NCI-H748 treated with DMSO at 0.1 percent for 48 hours (cell line): ENCODE measurements at regions not wholly inside any gene's neighbourhood (a gene's known extent, or its start where the extent isn't known, plus 50 kb on each side); places are given as distances from the start of the nearest gene placed in this dataset.

Experiments used
- DNase-seq: peaks from one replicate; lab custom pipeline; 2025; lab: John Stamatoyannopoulos, UW

- no peak for DNase-seq
These were observed 148.0 kb downstream of the DHX35 start for GRCh38 chr20:39109933-39110818.

GRCh38 chr20:39108746-39109145 is 146.6 kb downstream of the DHX35 start:
- no peak for DNase-seq

GRCh38 chr20:39107741-39108140 is 145.6 kb downstream of the DHX35 start:
- no peak for DNase-seq

- no peak for DNase-seq
These were observed 144.6 kb downstream of the DHX35 start for GRCh38 chr20:39106791-39107190.

- no peak for DNase-seq
These were observed 143.4 kb downstream of the DHX35 start for GRCh38 chr20:39105551-39105950.

- DNase-seq = no peak
These were observed 141.6 kb downstream of the DHX35 start for GRCh38 chr20:39103732-39104131.

GRCh38 chr20:39103305-39103704 is 141.2 kb downstream of the DHX35 start:
- DNase-seq = no peak

- no peak for DNase-seq
These were observed 139.8 kb downstream of the DHX35 start for GRCh38 chr20:39101895-39102294.

GRCh38 chr20:39100691-39101090 is 138.5 kb downstream of the DHX35 start:
- DNase-seq = no peak

GRCh38 chr20:39097889-39098288 is 135.7 kb downstream of the DHX35 start:
- DNase-seq = no peak

GRCh38 chr20:39095870-39096269 is 133.7 kb downstream of the DHX35 start:
- DNase-seq = no peak

GRCh38 chr20:39094391-39094790 is 132.2 kb downstream of the DHX35 start:
- DNase-seq = no peak

GRCh38 chr20:39092733-39093410 is 130.7 kb downstream of the DHX35 start:
- no peak for DNase-seq

- peak; percentile 90 for DNase-seq
These were observed 128.8 kb downstream of the DHX35 start for GRCh38 chr20:39090906-39091305.

GRCh38 chr20:39089797-39090196 is 127.7 kb downstream of the DHX35 start:
- no peak for DNase-seq
